ENCODE measurements at regions not wholly inside any gene's neighbourhood (a gene's known extent, or its start where the extent isn't known, plus 50 kb on each side); places are given as distances from the start of the nearest gene placed in this dataset.

GRCh38 chrX:10904220-10904619 is 206.9 kb upstream of the HCCS start:
- DNase-seq: no peak

- no peak for DNase-seq
Observed at GRCh38 chrX:10906866-10907265, 204.3 kb upstream of the HCCS start.

DNA sequence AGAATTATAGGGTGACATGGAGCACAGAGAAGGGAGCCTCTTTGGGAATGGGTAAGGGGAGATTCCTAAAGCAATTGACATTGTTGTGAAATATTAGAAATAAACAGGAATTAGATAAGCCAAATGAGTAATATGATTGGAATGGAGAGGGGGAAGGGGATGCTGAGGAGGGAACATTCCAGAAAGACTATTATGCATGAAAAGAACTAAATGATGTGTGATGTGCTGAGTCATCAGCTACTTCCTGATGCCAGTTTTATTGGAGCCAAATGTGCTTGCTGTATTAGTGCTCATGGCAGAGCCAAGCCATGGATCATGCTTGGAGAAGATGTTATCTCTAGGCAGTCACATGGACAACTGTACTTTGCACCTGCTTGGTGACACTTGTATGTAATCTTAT is 189.0 kb upstream of the HCCS start:
- DNase-seq: no peak

DNA sequence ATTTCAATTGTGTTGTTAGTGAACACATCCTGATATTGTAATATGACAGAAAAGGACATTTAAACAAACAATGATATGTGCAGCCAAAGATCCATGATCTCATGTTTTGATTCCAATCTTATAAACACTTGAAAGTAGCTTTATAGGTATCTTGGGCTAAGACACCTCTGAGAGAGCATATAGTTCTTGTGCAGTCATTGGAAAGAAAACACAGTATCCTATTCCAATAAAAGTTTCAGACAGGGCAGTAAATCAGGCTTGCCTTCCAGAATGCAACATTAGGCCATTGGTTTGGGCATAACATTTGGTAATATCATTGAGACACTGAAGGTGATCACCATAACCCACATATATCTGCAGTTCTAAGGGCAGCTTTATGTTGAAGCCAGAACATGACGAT is 188.3 kb upstream of the HCCS start:
- DNase-seq: no peak

GRCh38 chrX:10923466-10923865 is 187.7 kb upstream of the HCCS start:
- no peak for DNase-seq

GRCh38 chrX:10926404-10926803 is 184.7 kb upstream of the HCCS start:
- DNase-seq: no peak

- no peak for DNase-seq
Observed at GRCh38 chrX:10926891-10927290, 184.2 kb upstream of the HCCS start.

DNA sequence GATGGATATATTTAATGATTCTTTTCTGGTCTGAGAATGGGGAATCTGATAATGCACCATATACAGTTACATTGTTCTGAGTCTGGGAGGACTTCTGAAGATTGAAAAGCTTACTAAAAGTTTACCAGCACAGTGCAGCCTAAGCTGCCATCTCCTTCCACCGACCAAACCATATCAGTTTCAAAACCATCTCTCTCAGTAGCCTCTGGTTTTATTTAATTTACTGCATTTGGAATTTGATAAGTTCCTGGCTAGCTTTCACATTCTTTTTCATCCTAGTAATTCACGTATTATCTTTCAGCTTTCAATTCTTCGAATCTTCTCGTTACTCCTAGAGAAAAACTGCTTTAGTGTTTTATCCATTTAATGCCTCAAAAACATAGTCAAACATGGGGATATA is 181.4 kb upstream of the HCCS start:
- no peak for DNase-seq

GRCh38 chrX:10930151-10930550 is 181.0 kb upstream of the HCCS start:
- DNase-seq: no peak

GRCh38 chrX:10931976-10932375 is 179.2 kb upstream of the HCCS start:
- no peak for DNase-seq

- DNase-seq: no peak
Observed at GRCh38 chrX:10932842-10933440, 178.2 kb upstream of the HCCS start.

- no peak for DNase-seq
Observed at GRCh38 chrX:10935501-10935900, 175.6 kb upstream of the HCCS start.

- DNase-seq: no peak
Observed at GRCh38 chrX:10936976-10937375, 174.2 kb upstream of the HCCS start.

DNA sequence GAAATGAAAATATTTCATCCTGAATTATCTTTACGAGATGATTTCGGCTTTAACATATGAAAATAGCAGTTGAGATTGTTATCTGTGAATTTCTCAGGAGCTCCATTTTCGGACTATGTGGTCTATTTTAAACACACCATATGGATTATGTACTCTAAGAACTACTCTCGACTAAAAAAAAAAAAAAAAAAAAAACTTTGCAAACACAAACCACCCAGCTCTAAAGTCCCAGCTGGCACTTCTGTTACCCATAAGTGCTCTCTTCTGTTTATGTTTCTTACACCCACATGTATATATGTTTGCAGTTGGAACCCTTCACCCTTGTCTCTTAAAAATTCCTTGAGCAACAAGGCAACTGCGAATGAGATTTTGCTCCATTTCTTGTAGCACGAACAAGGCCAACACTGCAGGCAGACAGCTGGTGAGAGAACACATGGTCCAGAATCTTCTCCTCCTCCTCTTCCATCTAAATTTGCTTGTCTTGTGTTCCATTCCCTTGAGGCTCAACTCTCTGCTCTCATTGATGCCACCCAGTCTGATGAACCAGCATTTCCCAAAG is 172.7 kb upstream of the HCCS start:
- no peak for DNase-seq

DNA sequence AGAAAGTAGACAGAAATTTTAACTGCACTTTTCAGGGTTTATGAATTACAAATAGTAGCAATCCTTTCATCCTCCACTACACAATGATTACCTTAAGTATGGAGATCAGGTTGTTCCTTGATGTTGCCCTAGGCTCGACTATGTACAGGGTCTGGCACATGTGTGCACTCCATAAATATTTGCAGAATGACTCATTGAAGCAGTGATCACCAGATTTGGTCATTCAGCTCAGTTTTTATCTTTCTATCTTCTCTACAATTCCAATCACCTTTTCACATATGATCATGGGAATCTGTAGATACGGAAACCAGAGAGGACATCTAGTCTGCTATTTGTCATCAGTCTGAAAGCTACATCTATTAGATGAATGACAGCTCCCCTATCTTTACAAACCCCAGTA is 171.7 kb upstream of the HCCS start:
- DNase-seq: no peak

DNA sequence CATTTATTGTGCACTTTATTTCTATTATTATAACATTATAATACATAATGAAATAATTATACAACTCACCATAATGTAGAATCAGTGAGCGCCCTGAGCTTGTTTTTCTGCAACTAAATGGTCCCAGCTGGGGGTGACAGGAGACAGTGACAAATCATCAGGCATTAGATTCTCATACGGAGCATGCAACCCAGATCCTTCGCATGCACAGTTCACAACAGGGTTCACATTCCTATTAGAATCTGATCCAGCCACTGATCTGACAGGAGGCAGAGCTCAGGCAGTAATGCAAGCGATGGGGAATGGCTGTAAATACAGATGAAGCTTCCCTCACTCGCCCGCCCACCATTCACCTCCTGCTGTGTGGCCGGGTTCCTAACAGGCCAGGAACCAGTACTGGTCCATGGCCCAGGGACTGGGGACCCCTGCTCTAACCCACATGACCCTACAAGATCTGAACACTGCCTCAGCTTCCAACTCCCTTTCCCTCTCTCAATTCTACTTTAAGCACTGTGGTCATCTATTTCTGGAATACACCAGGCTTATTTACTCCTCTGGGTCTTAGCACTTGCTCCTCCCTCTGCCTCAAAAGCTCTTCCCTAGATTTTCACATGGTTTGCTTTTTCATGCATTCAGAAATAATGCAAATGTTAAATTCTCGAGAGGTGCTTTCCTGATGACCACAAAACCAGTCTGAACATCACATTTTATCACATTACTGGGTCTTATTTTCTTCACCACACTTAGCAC is 166.8 kb upstream of the HCCS start:
- no peak for DNase-seq

- DNase-seq: no peak
Observed at GRCh38 chrX:10945498-10945897, 165.6 kb upstream of the HCCS start.

DNA sequence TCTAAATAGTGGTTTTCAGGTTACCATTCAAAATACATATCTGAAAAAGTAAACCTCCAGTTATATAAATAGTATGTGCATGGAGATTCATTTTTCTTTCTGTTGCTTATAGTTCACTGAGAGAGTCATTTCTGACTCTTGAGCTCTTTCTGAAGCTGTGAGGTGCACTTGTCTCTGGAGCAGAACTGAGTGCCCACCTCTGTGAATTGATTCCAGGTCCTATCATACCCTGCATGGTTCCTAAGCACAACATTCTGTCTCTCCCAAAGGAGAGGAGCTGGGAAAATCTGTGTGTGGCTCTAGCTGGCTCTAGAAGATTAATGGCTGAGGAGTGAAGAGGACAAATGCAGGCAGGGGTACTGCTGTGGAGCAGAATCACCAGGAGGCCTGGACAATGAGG is 161.6 kb upstream of the HCCS start:
- DNase-seq: no peak

DNA sequence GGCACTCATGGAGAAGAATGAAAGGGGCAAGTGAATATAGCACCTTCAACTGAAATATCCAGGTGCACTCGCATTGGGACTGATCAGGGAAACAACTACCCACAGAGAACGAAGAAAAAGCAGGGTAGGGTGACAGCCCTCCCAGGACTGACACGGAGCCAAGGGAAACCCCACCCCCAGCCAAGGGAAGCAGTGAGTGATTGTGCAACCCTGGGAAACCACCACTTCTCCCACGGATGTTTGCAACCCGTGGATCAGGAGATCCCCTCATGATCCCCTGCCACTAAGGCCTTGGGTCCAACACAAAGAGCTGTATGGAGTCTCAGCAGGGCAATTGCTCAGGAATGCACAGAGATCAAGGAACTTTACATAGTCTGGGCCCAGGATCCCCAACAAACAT is 158.5 kb upstream of the HCCS start:
- DNase-seq: no peak

DNA sequence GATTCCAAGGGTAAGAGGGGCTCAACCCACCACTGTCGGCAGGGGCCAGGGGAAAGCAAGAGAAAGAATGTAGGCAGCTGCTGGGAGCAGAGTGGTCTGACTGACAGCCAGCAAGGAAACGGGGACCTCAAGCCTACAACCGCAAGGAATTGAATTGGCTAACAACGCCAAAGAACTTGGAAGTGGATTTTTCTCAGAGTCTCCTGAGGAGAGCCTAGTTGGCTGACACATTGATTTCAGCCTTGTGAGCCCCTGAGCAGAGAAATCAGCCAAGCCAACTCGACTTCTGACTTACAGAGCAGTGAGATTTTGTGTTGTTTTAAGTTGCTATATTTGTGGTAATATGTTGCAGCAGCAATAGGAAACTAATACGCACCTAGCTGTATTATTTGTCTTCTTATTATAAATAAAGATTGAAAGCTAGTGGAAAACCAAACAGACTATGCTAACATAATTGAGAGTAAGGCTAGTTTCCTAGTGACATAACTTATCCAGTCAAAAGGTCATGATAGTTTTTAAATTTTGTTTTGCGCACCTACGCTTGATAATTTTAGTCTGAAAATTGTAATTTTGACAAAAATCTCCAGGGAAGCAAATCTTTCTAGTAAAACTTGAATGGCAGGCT is 145.8 kb upstream of the HCCS start:
- no peak for DNase-seq

GRCh38 chrX:10966057-10966456 is 145.1 kb upstream of the HCCS start:
- no peak for DNase-seq

DNA sequence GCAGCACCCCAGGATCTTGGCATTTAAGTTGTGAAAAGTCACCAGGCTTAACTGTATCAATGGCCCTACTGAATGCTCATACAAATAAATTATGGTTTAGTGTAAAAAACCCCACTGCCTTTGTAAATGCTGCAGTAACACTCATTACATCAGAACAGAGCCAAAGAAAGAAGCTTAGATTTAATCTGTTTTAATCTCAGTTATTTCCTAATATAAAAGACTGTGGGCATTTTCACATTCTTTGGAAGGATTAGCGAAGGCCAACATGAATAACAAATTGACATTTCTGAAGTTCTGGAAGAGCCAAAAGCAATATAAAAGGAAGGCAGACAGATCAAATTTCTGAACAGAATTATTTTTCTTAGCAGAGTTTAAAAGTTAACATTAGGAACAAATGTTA is 140.0 kb upstream of the HCCS start:
- no peak for DNase-seq

DNA sequence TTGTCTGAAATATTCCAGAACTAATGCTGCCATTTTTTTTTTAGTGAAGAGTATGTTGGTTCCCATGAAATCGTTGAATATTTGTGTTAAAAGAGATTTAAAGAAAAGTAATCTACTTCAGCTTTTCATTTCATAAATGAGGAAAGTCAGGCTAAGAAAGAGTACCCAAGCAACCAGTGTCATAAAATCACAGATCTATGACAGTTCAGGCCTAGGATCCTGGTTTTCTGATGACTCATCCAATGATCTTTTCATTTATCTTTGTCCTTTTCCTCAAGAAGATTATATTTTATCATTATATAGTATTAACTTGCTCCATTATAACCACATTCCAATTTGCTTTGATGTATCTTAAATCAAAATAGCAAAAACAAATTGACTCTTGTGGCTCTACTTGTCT is 139.4 kb upstream of the HCCS start:
- DNase-seq: no peak

DNA sequence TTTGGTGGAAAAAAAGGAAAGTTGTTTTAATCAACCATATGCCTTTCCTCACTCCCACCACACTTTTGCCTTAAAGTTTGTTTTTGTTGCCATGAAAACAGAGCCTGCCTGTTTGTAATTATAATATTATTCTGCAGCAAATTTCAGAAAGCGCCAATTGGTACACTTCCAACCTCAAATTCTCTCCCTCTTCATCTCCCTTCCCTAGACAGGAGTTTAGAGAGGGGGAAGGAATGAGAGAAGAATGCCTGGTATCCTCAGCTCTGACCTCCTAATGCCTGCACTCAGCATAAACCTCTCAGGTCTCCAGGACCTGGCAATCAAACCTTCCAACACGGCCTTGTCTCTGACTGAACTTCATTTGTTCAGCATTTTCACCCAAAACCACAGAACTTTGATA is 138.4 kb upstream of the HCCS start:
- no peak for DNase-seq

Data from NCI-H526 treated with DMSO at 0.1 percent for 48 hours (cell line).